ENCODE measurements at regions not wholly inside any gene's neighbourhood (a gene's known extent, or its start where the extent isn't known, plus 50 kb on each side); places are given as distances from the start of the nearest gene placed in this dataset.

DNA sequence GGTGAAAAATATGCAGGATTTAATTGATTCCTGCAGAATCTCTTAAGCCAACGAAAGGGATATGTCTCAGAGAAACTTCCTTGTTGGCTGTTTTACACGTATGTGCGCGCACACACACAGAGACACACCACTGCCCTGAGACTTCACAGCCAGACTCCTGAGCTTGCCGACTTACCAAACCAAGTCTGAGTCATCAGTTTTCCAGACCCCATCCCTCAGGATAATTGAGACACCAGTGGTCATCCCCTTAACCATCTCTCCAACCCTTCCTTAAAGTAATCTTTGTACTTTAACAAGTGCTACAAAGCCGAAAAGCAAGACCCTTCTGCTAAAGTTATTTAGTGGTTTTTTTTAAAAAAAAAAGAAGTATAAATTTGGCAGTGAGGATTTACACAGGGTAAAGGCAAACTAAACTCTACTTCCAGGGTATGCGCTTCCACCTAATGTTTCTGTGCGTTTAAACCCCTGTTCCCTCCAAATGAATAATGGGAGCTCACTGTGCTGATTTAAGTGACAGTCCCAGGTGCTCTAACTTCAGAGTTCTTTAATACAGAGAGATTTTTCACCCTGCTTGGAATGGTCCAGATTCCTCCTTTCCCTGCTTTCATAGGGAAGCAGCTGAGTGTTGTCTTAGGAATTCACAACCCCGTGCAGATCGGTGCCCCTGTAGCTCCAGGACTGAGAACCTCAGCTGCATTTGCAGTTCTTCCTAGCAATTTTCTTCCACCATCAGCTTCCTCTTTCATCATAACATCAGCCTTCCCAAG is 198.5 kb downstream of the INHBA start:
- no peaks in the 10 kb centered on the region for H4K20me1 ChIP-seq (ENCODE audit: insufficient read depth, low read depth, low read length)
- H3K9me3 ChIP-seq (ENCODE audit: low read length) = no peaks in the 10 kb centered on the region
- H3K4me2 ChIP-seq (ENCODE audit: low read depth, low read length, poor library complexity, severe bottlenecking) = no peak overlapping the region
- no peak overlapping the region for H3K9ac ChIP-seq (ENCODE audit: low read length)
- H3K79me2 ChIP-seq (ENCODE audit: low read length) = no peaks in the 10 kb centered on the region
- no peak for DNase-seq
- no peaks in the 10 kb centered on the region for H3K36me3 ChIP-seq (ENCODE audit: insufficient read depth, low read length)
- no peak overlapping the region for H3K27ac ChIP-seq (ENCODE audit: low read length)
- no peak overlapping the region for H3K4me3 ChIP-seq (ENCODE audit: low read length)
- no peaks in the 10 kb centered on the region for H3K4me1 ChIP-seq (ENCODE audit: low read length)
- H3K27me3 ChIP-seq (ENCODE audit: low read length) = no peaks in the 10 kb centered on the region
- H3K9me2 ChIP-seq (replicated peaks; ENCODE audit: insufficient read depth, low read length) = no peaks in the 10 kb centered on the region
- no peak overlapping the region for H2AFZ ChIP-seq (ENCODE audit: low read length)

DNA sequence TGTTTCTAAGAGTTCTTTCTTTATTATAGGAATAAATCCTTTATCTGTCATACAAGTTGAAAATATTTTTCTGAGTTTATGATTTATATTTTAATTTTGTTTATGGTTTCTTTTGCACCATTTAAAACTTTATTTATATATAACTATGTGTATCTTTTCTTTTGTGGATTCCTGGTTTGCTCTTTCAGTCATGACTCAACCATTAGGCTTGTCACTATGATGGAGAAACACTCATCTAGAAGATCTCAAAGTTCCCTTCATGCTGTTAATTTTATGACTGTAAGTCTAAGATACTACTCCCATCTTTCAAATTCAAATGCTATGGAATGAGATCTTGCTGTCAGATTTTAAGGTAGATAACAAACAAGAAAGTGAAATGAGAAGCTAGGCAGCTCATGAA is 199.5 kb downstream of the INHBA start:
- Histone ChIP-seq H3K9ac (ENCODE audit: low read length) (no peak overlapping the region), H3K4me3 (ENCODE audit: low read length) (no peak overlapping the region), H3K4me1 (ENCODE audit: low read length) (no peaks in the 10 kb centered on the region), H3K4me2 (ENCODE audit: low read depth, low read length, poor library complexity, severe bottlenecking) (no peak overlapping the region), H3K9me2 (replicated peaks; ENCODE audit: insufficient read depth, low read length) (no peaks in the 10 kb centered on the region), H4K20me1 (ENCODE audit: insufficient read depth, low read depth, low read length) (no peaks in the 10 kb centered on the region), H3K36me3 (ENCODE audit: insufficient read depth, low read length) (no peaks in the 10 kb centered on the region), H3K79me2 (ENCODE audit: low read length) (no peaks in the 10 kb centered on the region), H2AFZ (ENCODE audit: low read length) (no peak overlapping the region), H3K9me3 (ENCODE audit: low read length) (no peaks in the 10 kb centered on the region), H3K27me3 (ENCODE audit: low read length) (no peaks in the 10 kb centered on the region), H3K27ac (ENCODE audit: low read length) (no peak overlapping the region)
- DNase-seq = no peak

GRCh38 chr7:41501466-41501865 is 201.4 kb downstream of the INHBA start:
- Histone ChIP-seq H3K27ac (ENCODE audit: low read length) (no peak overlapping the region), H3K4me2 (ENCODE audit: low read depth, low read length, poor library complexity, severe bottlenecking) (no peak overlapping the region), H3K79me2 (ENCODE audit: low read length) (no peaks in the 10 kb centered on the region), H3K9me2 (replicated peaks; ENCODE audit: insufficient read depth, low read length) (no peaks in the 10 kb centered on the region), H3K9ac (ENCODE audit: low read length) (no peak overlapping the region), H2AFZ (ENCODE audit: low read length) (no peak overlapping the region), H3K4me3 (ENCODE audit: low read length) (no peak overlapping the region), H4K20me1 (ENCODE audit: insufficient read depth, low read depth, low read length) (no peaks in the 10 kb centered on the region), H3K9me3 (ENCODE audit: low read length) (no peaks in the 10 kb centered on the region), H3K27me3 (ENCODE audit: low read length) (no peaks in the 10 kb centered on the region), H3K36me3 (ENCODE audit: insufficient read depth, low read length) (no peaks in the 10 kb centered on the region), H3K4me1 (ENCODE audit: low read length) (no peaks in the 10 kb centered on the region)
- DNase-seq = no peak

GRCh38 chr7:41501006-41501405 is 201.9 kb downstream of the INHBA start:
- no peak for DNase-seq
- H3K4me2 ChIP-seq (ENCODE audit: low read depth, low read length, poor library complexity, severe bottlenecking) = no peak overlapping the region
- no peaks in the 10 kb centered on the region for H3K27me3 ChIP-seq (ENCODE audit: low read length)
- no peak overlapping the region for H3K4me3 ChIP-seq (ENCODE audit: low read length)
- H4K20me1 ChIP-seq (ENCODE audit: insufficient read depth, low read depth, low read length) = no peaks in the 10 kb centered on the region
- no peak overlapping the region for H3K27ac ChIP-seq (ENCODE audit: low read length)
- H3K9ac ChIP-seq (ENCODE audit: low read length) = no peak overlapping the region
- no peaks in the 10 kb centered on the region for H3K4me1 ChIP-seq (ENCODE audit: low read length)
- no peaks in the 10 kb centered on the region for H3K36me3 ChIP-seq (ENCODE audit: insufficient read depth, low read length)
- no peak overlapping the region for H2AFZ ChIP-seq (ENCODE audit: low read length)
- H3K9me3 ChIP-seq (ENCODE audit: low read length) = no peaks in the 10 kb centered on the region
- no peaks in the 10 kb centered on the region for H3K9me2 ChIP-seq (replicated peaks; ENCODE audit: insufficient read depth, low read length)
- H3K79me2 ChIP-seq (ENCODE audit: low read length) = no peaks in the 10 kb centered on the region

GRCh38 chr7:41492603-41493002 is 210.3 kb downstream of the INHBA start:
- no peak overlapping the region for H3K4me3 ChIP-seq (ENCODE audit: low read length)
- H3K36me3 ChIP-seq (ENCODE audit: insufficient read depth, low read length) = no peaks in the 10 kb centered on the region
- H3K27me3 ChIP-seq (ENCODE audit: low read length) = no peaks in the 10 kb centered on the region
- no peaks in the 10 kb centered on the region for H4K20me1 ChIP-seq (ENCODE audit: insufficient read depth, low read depth, low read length)
- H3K9ac ChIP-seq (ENCODE audit: low read length) = no peak overlapping the region
- H3K4me2 ChIP-seq (ENCODE audit: low read depth, low read length, poor library complexity, severe bottlenecking) = no peak overlapping the region
- H3K9me2 ChIP-seq (replicated peaks; ENCODE audit: insufficient read depth, low read length) = no peaks in the 10 kb centered on the region
- H3K9me3 ChIP-seq (ENCODE audit: low read length) = no peaks in the 10 kb centered on the region
- no peak overlapping the region for H3K27ac ChIP-seq (ENCODE audit: low read length)
- DNase-seq = no peak
- H3K4me1 ChIP-seq (ENCODE audit: low read length) = no peaks in the 10 kb centered on the region
- no peak overlapping the region for H2AFZ ChIP-seq (ENCODE audit: low read length)
- no peaks in the 10 kb centered on the region for H3K79me2 ChIP-seq (ENCODE audit: low read length)

- H3K4me2 ChIP-seq (ENCODE audit: low read depth, low read length, poor library complexity, severe bottlenecking) = no peak overlapping the region
- no peaks in the 10 kb centered on the region for H3K79me2 ChIP-seq (ENCODE audit: low read length)
- H3K9ac ChIP-seq (ENCODE audit: low read length) = no peak overlapping the region
- H3K27me3 ChIP-seq (ENCODE audit: low read length) = no peaks in the 10 kb centered on the region
- H3K9me3 ChIP-seq (ENCODE audit: low read length) = no peaks in the 10 kb centered on the region
- DNase-seq = no peak
- no peak overlapping the region for H3K27ac ChIP-seq (ENCODE audit: low read length)
- H2AFZ ChIP-seq (ENCODE audit: low read length) = no peak overlapping the region
- no peaks in the 10 kb centered on the region for H3K36me3 ChIP-seq (ENCODE audit: insufficient read depth, low read length)
- H4K20me1 ChIP-seq (ENCODE audit: insufficient read depth, low read depth, low read length) = no peaks in the 10 kb centered on the region
- no peaks in the 10 kb centered on the region for H3K4me1 ChIP-seq (ENCODE audit: low read length)
- no peak overlapping the region for H3K4me3 ChIP-seq (ENCODE audit: low read length)
- H3K9me2 ChIP-seq (replicated peaks; ENCODE audit: insufficient read depth, low read length) = no peaks in the 10 kb centered on the region
Observed at GRCh38 chr7:41491883-41492471, 210.9 kb downstream of the INHBA start.

GRCh38 chr7:41491308-41491707 is 211.6 kb downstream of the INHBA start:
- no peak for DNase-seq
- H3K36me3 ChIP-seq (ENCODE audit: insufficient read depth, low read length) = no peaks in the 10 kb centered on the region
- no peak overlapping the region for H2AFZ ChIP-seq (ENCODE audit: low read length)
- no peak overlapping the region for H3K4me2 ChIP-seq (ENCODE audit: low read depth, low read length, poor library complexity, severe bottlenecking)
- no peaks in the 10 kb centered on the region for H3K4me1 ChIP-seq (ENCODE audit: low read length)
- H3K9me2 ChIP-seq (replicated peaks; ENCODE audit: insufficient read depth, low read length) = no peaks in the 10 kb centered on the region
- H3K9ac ChIP-seq (ENCODE audit: low read length) = no peak overlapping the region
- no peaks in the 10 kb centered on the region for H3K9me3 ChIP-seq (ENCODE audit: low read length)
- no peak overlapping the region for H3K27ac ChIP-seq (ENCODE audit: low read length)
- no peak overlapping the region for H3K4me3 ChIP-seq (ENCODE audit: low read length)
- no peaks in the 10 kb centered on the region for H3K27me3 ChIP-seq (ENCODE audit: low read length)
- no peaks in the 10 kb centered on the region for H4K20me1 ChIP-seq (ENCODE audit: insufficient read depth, low read depth, low read length)
- H3K79me2 ChIP-seq (ENCODE audit: low read length) = no peaks in the 10 kb centered on the region

- Histone ChIP-seq H2AFZ (ENCODE audit: low read length) (no peak overlapping the region), H3K9me2 (replicated peaks; ENCODE audit: insufficient read depth, low read length) (no peaks in the 10 kb centered on the region), H3K9me3 (ENCODE audit: low read length) (no peaks in the 10 kb centered on the region), H3K9ac (ENCODE audit: low read length) (no peak overlapping the region), H3K27ac (ENCODE audit: low read length) (no peak overlapping the region), H3K4me2 (ENCODE audit: low read depth, low read length, poor library complexity, severe bottlenecking) (no peak overlapping the region), H3K4me1 (ENCODE audit: low read length) (no peaks in the 10 kb centered on the region), H4K20me1 (ENCODE audit: insufficient read depth, low read depth, low read length) (no peaks in the 10 kb centered on the region), H3K4me3 (ENCODE audit: low read length) (no peak overlapping the region), H3K27me3 (ENCODE audit: low read length) (no peaks in the 10 kb centered on the region), H3K36me3 (ENCODE audit: insufficient read depth, low read length) (no peaks in the 10 kb centered on the region), H3K79me2 (ENCODE audit: low read length) (no peaks in the 10 kb centered on the region)
- DNase-seq = no peak
Observed at GRCh38 chr7:41489885-41490284, 213.0 kb downstream of the INHBA start.
